Ovary (tissue), 1 donor: ENCODE measurements at regions not wholly inside any gene's neighbourhood (a gene's known extent, or its start where the extent isn't known, plus 50 kb on each side); places are given as distances from the start of the nearest gene placed in this dataset.

Experiments used
- EP300 ChIP-seq: sonication (generic); formaldehyde crosslinking; IDR thresholded peaks from one replicate; pipeline ENCODE4 v1.6.1; 2017; ENCODE audit warnings: antibody characterized with exemption
- POLR2A ChIP-seq: fragments of 450-650 bp; IDR thresholded peaks from one replicate; pipeline ENCODE4 v1.6.1; 2017; ENCODE audit warnings: antibody characterized with exemption, mild to moderate bottlenecking, moderate library complexity

DNA sequence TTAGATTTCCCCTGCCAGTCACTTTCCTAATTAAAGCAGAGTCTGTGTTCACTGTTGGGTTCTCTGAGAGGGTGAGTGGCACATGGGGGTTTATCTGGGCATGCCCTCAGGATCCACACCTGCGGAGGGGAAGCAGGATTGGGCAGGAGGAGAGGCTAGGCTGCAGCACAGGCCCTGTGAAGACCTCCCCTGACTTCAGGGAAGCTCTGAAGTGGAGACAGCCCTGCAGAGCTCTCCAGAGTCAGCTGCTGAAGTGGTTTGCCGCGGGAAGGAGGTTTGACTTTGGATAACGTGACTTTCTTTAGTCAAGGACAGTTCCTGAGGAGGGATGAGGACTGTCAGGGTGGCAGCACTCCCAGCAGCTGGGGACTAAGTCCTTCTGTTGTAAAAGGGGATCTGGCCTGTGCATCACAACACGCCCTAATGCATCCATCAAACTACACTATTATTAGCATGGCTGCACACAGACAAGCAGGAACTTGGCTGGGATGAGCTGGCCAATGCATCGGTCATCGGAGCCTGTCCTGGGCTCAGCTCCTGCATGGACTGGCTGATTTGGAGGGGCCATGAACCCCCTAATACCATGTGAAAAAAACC is 50.9 kb upstream of the LEP start:
- TF ChIP-seq EP300: no peak
- TF ChIP-seq POLR2A: no peak
